ENCODE measurements at regions not wholly inside any gene's neighbourhood (a gene's known extent, or its start where the extent isn't known, plus 50 kb on each side); places are given as distances from the start of the nearest gene placed in this dataset.

DNA sequence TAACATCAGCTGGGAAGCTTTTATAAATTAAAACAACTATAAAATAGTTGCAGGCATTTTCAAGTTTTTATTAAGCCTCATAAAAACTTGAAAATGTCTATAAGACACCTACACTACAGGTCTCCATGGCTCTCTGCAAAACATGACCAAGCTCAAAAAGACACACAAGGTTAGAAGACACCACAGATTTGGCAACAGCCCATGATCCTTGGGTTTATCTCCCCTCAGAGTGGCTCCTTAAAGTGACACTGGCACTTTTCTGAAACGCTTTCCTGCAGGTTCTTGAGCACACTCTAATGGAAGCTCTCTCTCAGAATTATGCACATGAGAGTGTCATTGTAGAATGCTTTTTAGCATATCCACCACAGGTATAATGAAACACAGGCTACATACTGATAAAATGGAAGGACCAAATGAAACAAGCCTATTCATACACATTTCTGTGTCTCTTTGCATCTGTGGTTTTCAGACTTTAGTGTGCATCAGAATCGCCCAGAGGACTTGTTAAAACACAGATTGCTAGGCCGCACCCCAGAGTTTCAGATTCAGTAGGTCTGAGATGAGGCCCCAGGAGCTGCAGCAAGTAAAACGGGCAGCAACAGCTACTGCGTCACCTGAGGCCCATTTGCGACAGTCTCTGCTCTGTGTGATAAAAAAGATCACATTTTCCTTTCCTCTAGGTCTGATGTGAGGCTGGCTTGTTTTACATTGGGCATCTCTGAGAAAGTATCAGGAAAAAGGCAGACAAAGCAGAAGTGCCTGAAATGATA is 75.0 kb upstream of the WSB1 start:
- TF ChIP-seq, protein P1, sequence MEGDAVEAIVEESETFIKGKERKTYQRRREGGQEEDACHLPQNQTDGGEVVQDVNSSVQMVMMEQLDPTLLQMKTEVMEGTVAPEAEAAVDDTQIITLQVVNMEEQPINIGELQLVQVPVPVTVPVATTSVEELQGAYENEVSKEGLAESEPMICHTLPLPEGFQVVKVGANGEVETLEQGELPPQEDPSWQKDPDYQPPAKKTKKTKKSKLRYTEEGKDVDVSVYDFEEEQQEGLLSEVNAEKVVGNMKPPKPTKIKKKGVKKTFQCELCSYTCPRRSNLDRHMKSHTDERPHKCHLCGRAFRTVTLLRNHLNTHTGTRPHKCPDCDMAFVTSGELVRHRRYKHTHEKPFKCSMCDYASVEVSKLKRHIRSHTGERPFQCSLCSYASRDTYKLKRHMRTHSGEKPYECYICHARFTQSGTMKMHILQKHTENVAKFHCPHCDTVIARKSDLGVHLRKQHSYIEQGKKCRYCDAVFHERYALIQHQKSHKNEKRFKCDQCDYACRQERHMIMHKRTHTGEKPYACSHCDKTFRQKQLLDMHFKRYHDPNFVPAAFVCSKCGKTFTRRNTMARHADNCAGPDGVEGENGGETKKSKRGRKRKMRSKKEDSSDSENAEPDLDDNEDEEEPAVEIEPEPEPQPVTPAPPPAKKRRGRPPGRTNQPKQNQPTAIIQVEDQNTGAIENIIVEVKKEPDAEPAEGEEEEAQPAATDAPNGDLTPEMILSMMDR (IDR thresholded peaks at IDR 0.05; ENCODE audit: low read depth, low read length, missing input control) = no peak
- TF ChIP-seq, protein P2, sequence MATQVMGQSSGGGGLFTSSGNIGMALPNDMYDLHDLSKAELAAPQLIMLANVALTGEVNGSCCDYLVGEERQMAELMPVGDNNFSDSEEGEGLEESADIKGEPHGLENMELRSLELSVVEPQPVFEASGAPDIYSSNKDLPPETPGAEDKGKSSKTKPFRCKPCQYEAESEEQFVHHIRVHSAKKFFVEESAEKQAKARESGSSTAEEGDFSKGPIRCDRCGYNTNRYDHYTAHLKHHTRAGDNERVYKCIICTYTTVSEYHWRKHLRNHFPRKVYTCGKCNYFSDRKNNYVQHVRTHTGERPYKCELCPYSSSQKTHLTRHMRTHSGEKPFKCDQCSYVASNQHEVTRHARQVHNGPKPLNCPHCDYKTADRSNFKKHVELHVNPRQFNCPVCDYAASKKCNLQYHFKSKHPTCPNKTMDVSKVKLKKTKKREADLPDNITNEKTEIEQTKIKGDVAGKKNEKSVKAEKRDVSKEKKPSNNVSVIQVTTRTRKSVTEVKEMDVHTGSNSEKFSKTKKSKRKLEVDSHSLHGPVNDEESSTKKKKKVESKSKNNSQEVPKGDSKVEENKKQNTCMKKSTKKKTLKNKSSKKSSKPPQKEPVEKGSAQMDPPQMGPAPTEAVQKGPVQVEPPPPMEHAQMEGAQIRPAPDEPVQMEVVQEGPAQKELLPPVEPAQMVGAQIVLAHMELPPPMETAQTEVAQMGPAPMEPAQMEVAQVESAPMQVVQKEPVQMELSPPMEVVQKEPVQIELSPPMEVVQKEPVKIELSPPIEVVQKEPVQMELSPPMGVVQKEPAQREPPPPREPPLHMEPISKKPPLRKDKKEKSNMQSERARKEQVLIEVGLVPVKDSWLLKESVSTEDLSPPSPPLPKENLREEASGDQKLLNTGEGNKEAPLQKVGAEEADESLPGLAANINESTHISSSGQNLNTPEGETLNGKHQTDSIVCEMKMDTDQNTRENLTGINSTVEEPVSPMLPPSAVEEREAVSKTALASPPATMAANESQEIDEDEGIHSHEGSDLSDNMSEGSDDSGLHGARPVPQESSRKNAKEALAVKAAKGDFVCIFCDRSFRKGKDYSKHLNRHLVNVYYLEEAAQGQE (IDR thresholded peaks at IDR 0.05) = no peak
- TF ChIP-seq TAF1 (conservative IDR thresholded peaks at IDR 0.05) (no peak), GABPA (IDR thresholded peaks at IDR 0.05 in 1 of 2, conservative IDR thresholded peaks at IDR 0.05 in 1 of 2) (no peak), YY1 (IDR thresholded peaks at IDR 0.05) (no peak), JUND (IDR thresholded peaks at IDR 0.05) (no peak), RAD21 (IDR thresholded peaks at IDR 0.05) (no peak), NR2F2 (IDR thresholded peaks at IDR 0.05) (no peak), EGR1 (IDR thresholded peaks at IDR 0.05; ENCODE audit: low read depth in 2 of 2) (no peak), SP1 (IDR thresholded peaks at IDR 0.05) (no peak)
- TF ChIP-seq, protein P3, sequence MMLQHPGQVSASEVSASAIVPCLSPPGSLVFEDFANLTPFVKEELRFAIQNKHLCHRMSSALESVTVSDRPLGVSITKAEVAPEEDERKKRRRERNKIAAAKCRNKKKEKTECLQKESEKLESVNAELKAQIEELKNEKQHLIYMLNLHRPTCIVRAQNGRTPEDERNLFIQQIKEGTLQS (IDR thresholded peaks at IDR 0.05) = no peak

Data from liver (tissue), 3 donors.